ENCODE measurements at regions not wholly inside any gene's neighbourhood (a gene's known extent, or its start where the extent isn't known, plus 50 kb on each side); places are given as distances from the start of the nearest gene placed in this dataset.

DNA sequence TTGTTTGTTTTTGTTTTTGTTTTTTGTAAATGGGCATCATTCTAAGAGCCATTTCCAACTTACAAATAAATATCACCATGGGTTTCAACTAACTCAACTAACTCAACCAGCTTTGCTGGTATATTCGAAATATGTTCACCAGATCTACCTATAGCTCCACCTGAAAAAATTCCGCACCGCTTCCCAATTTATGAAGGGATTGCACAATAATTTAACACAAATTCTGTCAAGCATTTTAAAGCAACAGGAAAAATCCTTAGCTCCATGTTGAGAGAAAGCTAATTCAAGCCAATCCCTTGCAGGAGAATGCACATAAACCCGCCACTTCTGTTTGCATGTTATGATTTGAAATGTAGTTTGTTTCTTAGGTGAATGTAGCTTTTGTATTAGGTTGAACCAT is 417.8 kb downstream of the EFNB2 start:
- Mint-ChIP-seq H3K4me3 (no peak overlapping the region), H3K27ac (no peak overlapping the region), H3K9me3 (no peaks in the 10 kb centered on the region), H3K27me3 (no peaks in the 10 kb centered on the region), H3K36me3 (ENCODE audit: low read depth) (no peaks in the 10 kb centered on the region), H3K4me1 (no peaks in the 10 kb centered on the region)
- ChIA-PET CTCF (no interaction called here), POLR2A (no interaction called here)
- no peak for DNase-seq

DNA sequence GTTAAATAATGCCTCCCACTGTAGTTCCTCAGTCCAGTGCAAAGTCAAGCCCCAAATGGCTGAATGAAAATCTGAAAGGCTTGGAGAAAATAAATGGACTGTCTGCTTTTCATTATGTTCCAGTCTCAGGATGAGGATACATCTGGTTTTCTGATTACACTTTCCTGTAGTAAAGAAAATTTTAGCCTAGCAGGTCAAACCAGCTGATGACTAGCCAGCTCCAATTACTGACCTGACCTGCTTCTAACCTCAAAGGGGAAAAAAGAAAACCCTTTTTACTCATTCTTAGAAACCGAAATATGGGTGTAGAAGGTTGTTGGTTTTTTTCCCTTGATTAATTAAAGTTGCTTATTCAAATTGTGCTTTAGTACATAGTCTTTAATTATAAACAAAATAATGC is 418.4 kb downstream of the EFNB2 start:
- no peak overlapping the region for H3K27ac Mint-ChIP-seq
- H3K36me3 Mint-ChIP-seq (ENCODE audit: low read depth): no peaks in the 10 kb centered on the region
- no peaks in the 10 kb centered on the region for H3K9me3 Mint-ChIP-seq
- CTCF ChIA-PET: no interaction called here
- no peaks in the 10 kb centered on the region for H3K4me1 Mint-ChIP-seq
- POLR2A ChIA-PET: no interaction called here
- H3K4me3 Mint-ChIP-seq: no peak overlapping the region
- DNase-seq: no peak
- no peaks in the 10 kb centered on the region for H3K27me3 Mint-ChIP-seq

GRCh38 chr13:106115081-106115480 is 420.4 kb downstream of the EFNB2 start:
- Mint-ChIP-seq H3K4me1 (no peaks in the 10 kb centered on the region), H3K27ac (no peak overlapping the region), H3K36me3 (ENCODE audit: low read depth) (no peaks in the 10 kb centered on the region), H3K9me3 (no peaks in the 10 kb centered on the region), H3K27me3 (no peaks in the 10 kb centered on the region), H3K4me3 (no peak overlapping the region)
- POLR2A ChIA-PET: no interaction called here
- no peak for DNase-seq
- CTCF ChIA-PET: no interaction called here

DNA sequence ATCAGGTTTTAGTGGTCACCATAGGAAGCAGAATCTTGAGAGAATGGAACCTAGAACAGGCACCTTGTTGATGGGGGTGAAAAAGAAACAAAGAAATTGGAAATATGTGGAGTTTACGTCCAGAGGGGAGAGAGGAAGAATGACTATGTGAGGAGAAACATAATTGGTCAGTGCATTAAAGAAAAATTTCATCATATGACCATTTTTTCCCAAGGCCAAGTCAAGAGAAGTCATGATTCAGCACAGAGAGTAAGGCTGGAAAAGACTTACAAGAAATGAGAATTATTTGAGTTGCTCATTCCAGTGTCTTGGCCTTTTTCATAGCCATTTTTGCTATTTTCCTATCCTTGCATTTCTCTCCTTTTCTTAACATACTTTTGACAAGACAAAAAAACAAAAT is 421.7 kb downstream of the EFNB2 start:
- H3K27me3 Mint-ChIP-seq: no peaks in the 10 kb centered on the region
- POLR2A ChIA-PET: no interaction called here
- no peak overlapping the region for H3K27ac Mint-ChIP-seq
- no peaks in the 10 kb centered on the region for H3K4me1 Mint-ChIP-seq
- H3K9me3 Mint-ChIP-seq: no peaks in the 10 kb centered on the region
- H3K36me3 Mint-ChIP-seq (ENCODE audit: low read depth): no peaks in the 10 kb centered on the region
- H3K4me3 Mint-ChIP-seq: no peak overlapping the region
- DNase-seq: no peak
- CTCF ChIA-PET: no interaction called here

- Mint-ChIP-seq H3K36me3 (ENCODE audit: low read depth) (no peaks in the 10 kb centered on the region), H3K27ac (no peak overlapping the region), H3K9me3 (no peaks in the 10 kb centered on the region), H3K27me3 (no peaks in the 10 kb centered on the region), H3K4me1 (no peaks in the 10 kb centered on the region), H3K4me3 (no peak overlapping the region)
- no peak for DNase-seq
- ChIA-PET CTCF (no interaction called here), POLR2A (no interaction called here)
These were observed 423.3 kb downstream of the EFNB2 start for GRCh38 chr13:106112191-106112590.

DNA sequence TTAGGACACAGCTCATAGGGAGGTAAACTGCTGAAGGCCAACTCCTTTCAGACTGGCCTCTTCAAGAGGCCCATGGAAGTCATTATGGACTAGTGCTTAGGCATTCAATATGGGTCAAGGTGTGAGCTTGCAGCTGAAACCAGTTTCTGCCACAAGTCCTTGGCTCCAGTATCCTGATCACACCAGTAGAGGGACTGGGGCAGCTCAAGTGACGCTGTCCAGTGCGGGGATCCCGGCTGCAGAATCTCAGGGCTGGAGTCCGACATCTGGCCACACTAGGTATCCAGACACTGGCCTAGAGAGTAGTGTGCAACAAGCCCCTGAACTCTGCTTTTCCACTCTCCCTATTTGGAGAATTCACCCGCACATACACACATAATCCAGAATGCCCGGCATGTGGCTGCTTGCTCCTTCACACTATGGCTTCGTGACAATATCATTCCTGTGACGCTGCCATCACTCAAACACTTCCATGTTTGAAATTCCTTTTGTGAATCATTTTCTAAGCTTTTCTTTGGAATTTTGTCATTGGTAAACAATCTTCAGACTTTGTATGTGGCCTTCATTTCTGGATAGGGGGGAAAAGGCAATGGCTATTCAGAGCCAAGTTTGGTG is 425.1 kb downstream of the EFNB2 start:
- CTCF ChIA-PET: no interaction called here
- DNase-seq: no peak
- no peak overlapping the region for H3K4me3 Mint-ChIP-seq
- no peaks in the 10 kb centered on the region for H3K27me3 Mint-ChIP-seq
- no peaks in the 10 kb centered on the region for H3K36me3 Mint-ChIP-seq (ENCODE audit: low read depth)
- no peaks in the 10 kb centered on the region for H3K9me3 Mint-ChIP-seq
- H3K4me1 Mint-ChIP-seq: no peaks in the 10 kb centered on the region
- H3K27ac Mint-ChIP-seq: no peak overlapping the region
- POLR2A ChIA-PET: no interaction called here

DNA sequence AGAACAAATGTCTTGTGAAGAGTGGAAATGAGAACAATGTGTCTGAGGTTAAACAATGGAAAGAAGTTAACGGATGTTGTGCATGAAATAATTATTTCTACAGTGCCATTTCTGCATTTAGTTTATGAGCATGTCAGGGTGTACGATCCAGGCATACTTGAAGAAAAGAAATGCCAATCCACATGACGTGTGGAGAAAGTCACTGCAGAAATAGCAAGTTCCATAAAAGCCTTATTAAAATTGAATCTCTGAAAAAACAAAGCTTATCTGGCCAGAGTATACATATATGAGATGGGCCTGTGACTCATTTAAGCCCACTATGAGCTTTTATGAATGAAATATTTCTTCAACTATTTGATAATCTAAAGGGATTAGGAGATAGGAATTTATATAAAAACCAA is 426.1 kb downstream of the EFNB2 start:
- no peak for DNase-seq
- CTCF ChIA-PET: no interaction called here

GRCh38 chr13:106108346-106108745 is 427.1 kb downstream of the EFNB2 start:
- no peak for DNase-seq
- Mint-ChIP-seq H3K9me3 (no peaks in the 10 kb centered on the region), H3K27me3 (no peaks in the 10 kb centered on the region), H3K27ac (no peak overlapping the region), H3K4me1 (no peaks in the 10 kb centered on the region), H3K36me3 (ENCODE audit: low read depth) (no peaks in the 10 kb centered on the region), H3K4me3 (no peak overlapping the region)
- ChIA-PET POLR2A (no interaction called here), CTCF (no interaction called here)

More for the DNA sequence above, 426.1 kb downstream of the EFNB2 start:
- H3K27ac Mint-ChIP-seq: no peak overlapping the region
- H3K36me3 Mint-ChIP-seq (ENCODE audit: low read depth): no peaks in the 10 kb centered on the region
- H3K4me1 Mint-ChIP-seq: no peaks in the 10 kb centered on the region
- POLR2A ChIA-PET: no interaction called here
- H3K27me3 Mint-ChIP-seq: no peaks in the 10 kb centered on the region
- no peak overlapping the region for H3K4me3 Mint-ChIP-seq
- H3K9me3 Mint-ChIP-seq: no peaks in the 10 kb centered on the region

DNA sequence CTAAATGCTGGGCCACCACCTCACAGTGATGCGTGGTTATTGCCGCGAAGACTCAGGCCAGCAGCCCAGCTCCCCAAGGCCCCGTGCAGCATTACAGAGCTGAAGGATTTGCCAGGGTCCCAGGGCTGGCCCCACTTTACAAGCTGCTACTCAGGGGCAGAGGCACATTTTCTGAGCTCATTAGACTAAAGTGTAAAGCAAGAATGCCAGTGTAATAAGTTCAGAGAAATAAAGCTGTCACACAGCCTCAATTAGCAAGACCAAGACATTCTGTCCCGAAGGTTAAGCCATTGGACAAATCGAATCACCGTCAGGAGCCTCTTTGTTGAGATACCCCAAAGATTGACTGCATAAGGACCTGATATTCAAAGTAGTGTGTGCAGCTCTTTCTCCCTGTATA is 428.4 kb downstream of the EFNB2 start:
- no peaks in the 10 kb centered on the region for H3K36me3 Mint-ChIP-seq (ENCODE audit: low read depth)
- no peaks in the 10 kb centered on the region for H3K4me1 Mint-ChIP-seq
- DNase-seq: no peak
- POLR2A ChIA-PET: no interaction called here
- no peak overlapping the region for H3K27ac Mint-ChIP-seq
- CTCF ChIA-PET: no interaction called here
- no peaks in the 10 kb centered on the region for H3K27me3 Mint-ChIP-seq
- H3K4me3 Mint-ChIP-seq: no peak overlapping the region
- no peaks in the 10 kb centered on the region for H3K9me3 Mint-ChIP-seq

- DNase-seq: no peak
- Mint-ChIP-seq H3K36me3 (ENCODE audit: low read depth) (no peaks in the 10 kb centered on the region), H3K27me3 (no peaks in the 10 kb centered on the region), H3K4me1 (no peaks in the 10 kb centered on the region), H3K4me3 (no peak overlapping the region), H3K27ac (no peak overlapping the region), H3K9me3 (no peaks in the 10 kb centered on the region)
- ChIA-PET CTCF (no interaction called here), POLR2A (no interaction called here)
These were observed 430.3 kb downstream of the EFNB2 start for GRCh38 chr13:106105153-106105552.

- no peaks in the 10 kb centered on the region for H3K4me1 Mint-ChIP-seq
- no peak overlapping the region for H3K27ac Mint-ChIP-seq
- CTCF ChIA-PET: no interaction called here
- H3K9me3 Mint-ChIP-seq: no peaks in the 10 kb centered on the region
- no peak overlapping the region for H3K4me3 Mint-ChIP-seq
- no peaks in the 10 kb centered on the region for H3K36me3 Mint-ChIP-seq (ENCODE audit: low read depth)
- no peak for DNase-seq
- POLR2A ChIA-PET: no interaction called here
- H3K27me3 Mint-ChIP-seq: no peaks in the 10 kb centered on the region
These were observed 431.1 kb downstream of the EFNB2 start for GRCh38 chr13:106104281-106104901.

- POLR2A ChIA-PET: no interaction called here
- H3K4me1 Mint-ChIP-seq: no peaks in the 10 kb centered on the region
- no peaks in the 10 kb centered on the region for H3K27me3 Mint-ChIP-seq
- no peak for DNase-seq
- H3K4me3 Mint-ChIP-seq: no peak overlapping the region
- H3K36me3 Mint-ChIP-seq (ENCODE audit: low read depth): no peaks in the 10 kb centered on the region
- no peaks in the 10 kb centered on the region for H3K9me3 Mint-ChIP-seq
- no peak overlapping the region for H3K27ac Mint-ChIP-seq
- CTCF ChIA-PET: no interaction called here
These were observed 431.7 kb downstream of the EFNB2 start for GRCh38 chr13:106103779-106104178.

DNA sequence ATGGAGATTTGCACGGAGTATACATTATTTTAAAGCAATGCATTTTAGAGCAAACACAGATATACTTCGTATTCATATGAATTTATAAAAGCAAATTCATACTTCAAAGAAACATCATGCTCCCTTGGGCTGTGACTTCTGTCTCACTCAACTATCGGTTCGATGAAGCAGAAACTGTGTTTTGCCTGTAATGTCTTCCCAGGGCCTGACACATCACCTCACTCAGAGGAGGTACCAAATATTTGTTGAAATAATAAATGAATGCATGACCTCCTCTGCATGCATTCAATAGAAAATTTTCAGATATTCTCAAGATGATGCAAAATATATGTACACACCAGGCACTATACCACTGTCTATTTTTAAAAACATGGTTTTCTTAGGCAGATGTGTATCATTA is 432.7 kb downstream of the EFNB2 start:
- no peaks in the 10 kb centered on the region for H3K27me3 Mint-ChIP-seq
- CTCF ChIA-PET: no interaction called here
- no peaks in the 10 kb centered on the region for H3K4me1 Mint-ChIP-seq
- DNase-seq: no peak
- no peaks in the 10 kb centered on the region for H3K9me3 Mint-ChIP-seq
- H3K36me3 Mint-ChIP-seq (ENCODE audit: low read depth): no peaks in the 10 kb centered on the region
- POLR2A ChIA-PET: no interaction called here
- H3K4me3 Mint-ChIP-seq: no peak overlapping the region
- no peak overlapping the region for H3K27ac Mint-ChIP-seq

DNA sequence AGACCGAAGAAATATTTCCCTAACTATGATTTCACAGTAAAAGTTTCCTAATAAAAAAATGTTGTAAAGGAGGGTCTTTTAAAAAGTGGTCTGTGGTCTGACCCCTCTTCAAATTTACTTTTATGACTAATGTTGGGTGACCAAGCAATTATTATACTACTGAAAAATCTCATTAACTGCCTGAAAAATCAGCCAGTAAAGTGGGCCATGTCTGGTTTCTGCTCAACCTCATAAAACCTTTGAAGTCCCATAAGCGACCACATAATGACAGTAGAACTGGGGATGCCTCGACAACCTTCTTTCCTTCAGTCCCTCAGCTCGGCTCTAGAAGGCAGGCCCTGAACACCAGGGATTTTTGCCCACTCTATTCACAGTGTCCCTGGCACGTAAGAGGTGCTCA is 434.3 kb downstream of the EFNB2 start:
- H3K36me3 Mint-ChIP-seq (ENCODE audit: low read depth): no peaks in the 10 kb centered on the region
- CTCF ChIA-PET: no interaction called here
- no peaks in the 10 kb centered on the region for H3K27me3 Mint-ChIP-seq
- no peaks in the 10 kb centered on the region for H3K4me1 Mint-ChIP-seq
- POLR2A ChIA-PET: no interaction called here
- H3K4me3 Mint-ChIP-seq: no peak overlapping the region
- no peak overlapping the region for H3K27ac Mint-ChIP-seq
- DNase-seq: no peak
- H3K9me3 Mint-ChIP-seq: no peaks in the 10 kb centered on the region
